Calu3 (cell line): ENCODE measurements at regions not wholly inside any gene's neighbourhood (a gene's known extent, or its start where the extent isn't known, plus 50 kb on each side); places are given as distances from the start of the nearest gene placed in this dataset.

Source experiments
- BruUV-seq: library from RNA; stranded (reverse); fragments of 400-500 nt; replicated peaks from 2 replicates; lab custom pipeline; 2021; lab: Mats Ljungman, UMichigan
- CTCF ChIA-PET: fragments of 300-600 bp; sonication (Branson Sonifier 250); formaldehyde crosslinking; loops from one replicate; lab custom pipeline; 2022; ENCODE audit warnings: antibody characterized with exemption; lab: Charles Lee
- DNase-seq: peaks from one replicate; pipeline ENCODE4 v3.0.0; 2022
- H3K27ac Mint-ChIP-seq: one replicate; pipeline ENCODE4 v1.8.0; 2022; ENCODE audit warnings: mixed read lengths; ENCODE audit not compliant: unreplicated experiment
- H3K27me3 Mint-ChIP-seq: one replicate; pipeline ENCODE4 v1.8.0; 2022; ENCODE audit warnings: mixed read lengths; ENCODE audit not compliant: unreplicated experiment
- H3K36me3 Mint-ChIP-seq: one replicate; pipeline ENCODE4 v1.8.0; 2022; ENCODE audit warnings: mild to moderate bottlenecking, moderate library complexity, mixed read lengths; ENCODE audit not compliant: insufficient read depth, unreplicated experiment
- H3K4me1 Mint-ChIP-seq: one replicate; pipeline ENCODE4 v1.8.0; 2022; ENCODE audit warnings: mild to moderate bottlenecking, low read depth, mixed read lengths; ENCODE audit not compliant: unreplicated experiment
- H3K4me3 Mint-ChIP-seq: one replicate; pipeline ENCODE4 v1.8.0; 2022; ENCODE audit warnings: mild to moderate bottlenecking, low read depth, moderate library complexity, mixed read lengths; ENCODE audit not compliant: unreplicated experiment
- H3K9me3 Mint-ChIP-seq: one replicate; pipeline ENCODE4 v1.8.0; 2022; ENCODE audit warnings: low read depth, mixed read lengths; ENCODE audit not compliant: unreplicated experiment
- CTCF ChIP-seq: fragments of 200-600 bp; IDR thresholded peaks from one replicate; pipeline ENCODE4 v1.8.0; 2022; ENCODE audit warnings: antibody characterized with exemption; ENCODE audit not compliant: unreplicated experiment
- intact Hi-C: fragments of 100-400 bp; cut with micrococcal nuclease; formaldehyde crosslinking; loops from one replicate; pipeline ENCODE4 v1.10.0; 2022; ENCODE audit not compliant: unreplicated experiment

- no peak for DNase-seq
- Mint-ChIP-seq H3K4me3 (no peak overlapping the region), H3K36me3 (no peaks in the 10 kb centered on the region), H3K27ac (no peak overlapping the region), H3K4me1 (no peaks in the 10 kb centered on the region), H3K9me3 (no peaks in the 10 kb centered on the region), H3K27me3 (no peaks in the 10 kb centered on the region)
- no TSS peak for BruUV-seq
- CTCF ChIA-PET: no interaction called here
- no peak for TF ChIP-seq CTCF
- intact Hi-C loops: no loop called here
These were observed 165.8 kb upstream of the EDNRB start for GRCh38 chr13:78084401-78084800.

DNA sequence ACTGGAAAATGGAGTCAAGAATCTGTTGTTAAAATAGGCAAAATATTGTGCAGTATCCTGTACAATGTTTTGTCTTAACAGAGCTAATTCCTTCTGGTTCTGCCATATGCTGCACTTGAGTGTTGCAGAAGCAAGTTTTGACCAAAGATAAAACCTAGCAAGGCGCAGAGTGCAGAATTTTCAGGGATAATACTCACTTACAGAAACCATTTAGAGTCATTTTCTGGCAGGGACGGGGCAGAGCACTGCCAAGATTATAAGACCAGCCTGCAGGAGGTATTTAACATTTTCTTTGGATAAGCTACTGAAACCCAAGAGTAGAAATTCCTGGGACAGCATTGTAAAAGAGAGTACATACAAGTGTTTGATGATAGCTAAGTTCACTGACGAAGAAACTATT is 159.5 kb upstream of the EDNRB start:
- CTCF ChIA-PET: no interaction called here
- DNase-seq: no peak
- Mint-ChIP-seq H3K4me1 (no peaks in the 10 kb centered on the region), H3K27ac (no peak overlapping the region), H3K36me3 (no peaks in the 10 kb centered on the region), H3K9me3 (no peaks in the 10 kb centered on the region), H3K4me3 (no peak overlapping the region), H3K27me3 (no peaks in the 10 kb centered on the region)
- intact Hi-C loops: no loop called here
- BruUV-seq: no TSS peak
- no peak for TF ChIP-seq CTCF

- intact Hi-C loops: no loop called here
- no peak for DNase-seq
These were observed 148.7 kb upstream of the EDNRB start for GRCh38 chr13:78067290-78067689.

GRCh38 chr13:78065141-78065540 is 146.5 kb upstream of the EDNRB start:
- no peak overlapping the region for H3K4me3 Mint-ChIP-seq
- BruUV-seq: no TSS peak
- H3K27me3 Mint-ChIP-seq: no peaks in the 10 kb centered on the region
- no peak overlapping the region for H3K27ac Mint-ChIP-seq
- H3K4me1 Mint-ChIP-seq: no peaks in the 10 kb centered on the region
- CTCF ChIA-PET: no interaction called here
- H3K9me3 Mint-ChIP-seq: no peaks in the 10 kb centered on the region
- H3K36me3 Mint-ChIP-seq: no peaks in the 10 kb centered on the region
- intact Hi-C loops: no loop called here
- TF ChIP-seq CTCF: no peak
- DNase-seq: no peak

More at GRCh38 chr13:78067290-78067689, 148.7 kb upstream of the EDNRB start:
- Mint-ChIP-seq H3K4me3 (no peak overlapping the region), H3K9me3 (no peaks in the 10 kb centered on the region), H3K27me3 (no peaks in the 10 kb centered on the region), H3K27ac (no peak overlapping the region), H3K36me3 (no peaks in the 10 kb centered on the region), H3K4me1 (no peaks in the 10 kb centered on the region)
- BruUV-seq: no TSS peak
- CTCF ChIA-PET: no interaction called here
- TF ChIP-seq CTCF: no peak
